ENCODE measurements at regions not wholly inside any gene's neighbourhood (a gene's known extent, or its start where the extent isn't known, plus 50 kb on each side); places are given as distances from the start of the nearest gene placed in this dataset.

DNA sequence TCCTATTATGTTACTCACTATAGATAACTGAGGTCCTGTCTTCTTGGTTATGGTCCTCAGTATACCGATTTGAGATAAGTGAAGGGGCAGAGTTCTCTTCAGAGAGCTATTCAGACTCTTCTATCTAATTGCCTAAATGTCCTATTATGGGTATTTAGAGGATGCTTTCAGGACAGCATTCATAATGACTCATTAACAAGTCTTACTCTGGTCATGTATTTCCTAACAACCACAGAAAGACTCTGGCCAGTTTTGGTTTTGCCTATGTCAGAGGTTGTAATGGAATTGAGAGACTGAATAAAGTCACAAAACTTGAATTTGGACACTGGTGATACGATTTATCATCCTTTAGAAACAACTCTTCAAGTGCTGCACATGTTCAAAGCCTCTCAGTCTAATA, 1233.0 kb downstream of the JRKL start:
- Mint-ChIP-seq H3K4me3 (no peak overlapping the region), H3K27ac (no peak overlapping the region), H3K9me3 (no peaks in the 10 kb centered on the region), H3K4me1 (no peaks in the 10 kb centered on the region), H3K36me3 (ENCODE audit: low read depth) (no peaks in the 10 kb centered on the region), H3K27me3 (ENCODE audit: insufficient read depth, low read depth, poor library complexity) (no peaks in the 10 kb centered on the region)
- ATAC-seq (no peak), DNase-seq (ENCODE audit: low spot score) (no peak)
- Histone ChIP-seq H3K27ac (ENCODE audit: low read depth) (no peak overlapping the region), H3K27me3 (ENCODE audit: insufficient read depth) (no peaks in the 10 kb centered on the region), H3K4me1 (ENCODE audit: insufficient read depth) (no peaks in the 10 kb centered on the region), H3F3A (replicated peaks; ENCODE audit: low read depth) (no peaks in the 10 kb centered on the region), H4K20me1 (replicated peaks; ENCODE audit: insufficient read depth) (no peaks in the 10 kb centered on the region), H3K9me2 (ENCODE audit: insufficient read depth) (peaks cover 4% of the 10 kb centered on the region; the same call in 1 of the 2 replicates), H3K4me3 (no peak overlapping the region), H3K4me2 (no peak overlapping the region), H3K36me3 (ENCODE audit: insufficient read depth) (no peaks in the 10 kb centered on the region), H2AFZ (no peak overlapping the region), H3K79me2 (replicated peaks; ENCODE audit: insufficient read depth) (no peaks in the 10 kb centered on the region)
- TF ChIP-seq, protein P1, sequence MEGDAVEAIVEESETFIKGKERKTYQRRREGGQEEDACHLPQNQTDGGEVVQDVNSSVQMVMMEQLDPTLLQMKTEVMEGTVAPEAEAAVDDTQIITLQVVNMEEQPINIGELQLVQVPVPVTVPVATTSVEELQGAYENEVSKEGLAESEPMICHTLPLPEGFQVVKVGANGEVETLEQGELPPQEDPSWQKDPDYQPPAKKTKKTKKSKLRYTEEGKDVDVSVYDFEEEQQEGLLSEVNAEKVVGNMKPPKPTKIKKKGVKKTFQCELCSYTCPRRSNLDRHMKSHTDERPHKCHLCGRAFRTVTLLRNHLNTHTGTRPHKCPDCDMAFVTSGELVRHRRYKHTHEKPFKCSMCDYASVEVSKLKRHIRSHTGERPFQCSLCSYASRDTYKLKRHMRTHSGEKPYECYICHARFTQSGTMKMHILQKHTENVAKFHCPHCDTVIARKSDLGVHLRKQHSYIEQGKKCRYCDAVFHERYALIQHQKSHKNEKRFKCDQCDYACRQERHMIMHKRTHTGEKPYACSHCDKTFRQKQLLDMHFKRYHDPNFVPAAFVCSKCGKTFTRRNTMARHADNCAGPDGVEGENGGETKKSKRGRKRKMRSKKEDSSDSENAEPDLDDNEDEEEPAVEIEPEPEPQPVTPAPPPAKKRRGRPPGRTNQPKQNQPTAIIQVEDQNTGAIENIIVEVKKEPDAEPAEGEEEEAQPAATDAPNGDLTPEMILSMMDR (conservative IDR thresholded peaks at IDR 0.05; ENCODE audit: low read depth in 2 of 2), result no peak
- TF ChIP-seq, protein P2, sequence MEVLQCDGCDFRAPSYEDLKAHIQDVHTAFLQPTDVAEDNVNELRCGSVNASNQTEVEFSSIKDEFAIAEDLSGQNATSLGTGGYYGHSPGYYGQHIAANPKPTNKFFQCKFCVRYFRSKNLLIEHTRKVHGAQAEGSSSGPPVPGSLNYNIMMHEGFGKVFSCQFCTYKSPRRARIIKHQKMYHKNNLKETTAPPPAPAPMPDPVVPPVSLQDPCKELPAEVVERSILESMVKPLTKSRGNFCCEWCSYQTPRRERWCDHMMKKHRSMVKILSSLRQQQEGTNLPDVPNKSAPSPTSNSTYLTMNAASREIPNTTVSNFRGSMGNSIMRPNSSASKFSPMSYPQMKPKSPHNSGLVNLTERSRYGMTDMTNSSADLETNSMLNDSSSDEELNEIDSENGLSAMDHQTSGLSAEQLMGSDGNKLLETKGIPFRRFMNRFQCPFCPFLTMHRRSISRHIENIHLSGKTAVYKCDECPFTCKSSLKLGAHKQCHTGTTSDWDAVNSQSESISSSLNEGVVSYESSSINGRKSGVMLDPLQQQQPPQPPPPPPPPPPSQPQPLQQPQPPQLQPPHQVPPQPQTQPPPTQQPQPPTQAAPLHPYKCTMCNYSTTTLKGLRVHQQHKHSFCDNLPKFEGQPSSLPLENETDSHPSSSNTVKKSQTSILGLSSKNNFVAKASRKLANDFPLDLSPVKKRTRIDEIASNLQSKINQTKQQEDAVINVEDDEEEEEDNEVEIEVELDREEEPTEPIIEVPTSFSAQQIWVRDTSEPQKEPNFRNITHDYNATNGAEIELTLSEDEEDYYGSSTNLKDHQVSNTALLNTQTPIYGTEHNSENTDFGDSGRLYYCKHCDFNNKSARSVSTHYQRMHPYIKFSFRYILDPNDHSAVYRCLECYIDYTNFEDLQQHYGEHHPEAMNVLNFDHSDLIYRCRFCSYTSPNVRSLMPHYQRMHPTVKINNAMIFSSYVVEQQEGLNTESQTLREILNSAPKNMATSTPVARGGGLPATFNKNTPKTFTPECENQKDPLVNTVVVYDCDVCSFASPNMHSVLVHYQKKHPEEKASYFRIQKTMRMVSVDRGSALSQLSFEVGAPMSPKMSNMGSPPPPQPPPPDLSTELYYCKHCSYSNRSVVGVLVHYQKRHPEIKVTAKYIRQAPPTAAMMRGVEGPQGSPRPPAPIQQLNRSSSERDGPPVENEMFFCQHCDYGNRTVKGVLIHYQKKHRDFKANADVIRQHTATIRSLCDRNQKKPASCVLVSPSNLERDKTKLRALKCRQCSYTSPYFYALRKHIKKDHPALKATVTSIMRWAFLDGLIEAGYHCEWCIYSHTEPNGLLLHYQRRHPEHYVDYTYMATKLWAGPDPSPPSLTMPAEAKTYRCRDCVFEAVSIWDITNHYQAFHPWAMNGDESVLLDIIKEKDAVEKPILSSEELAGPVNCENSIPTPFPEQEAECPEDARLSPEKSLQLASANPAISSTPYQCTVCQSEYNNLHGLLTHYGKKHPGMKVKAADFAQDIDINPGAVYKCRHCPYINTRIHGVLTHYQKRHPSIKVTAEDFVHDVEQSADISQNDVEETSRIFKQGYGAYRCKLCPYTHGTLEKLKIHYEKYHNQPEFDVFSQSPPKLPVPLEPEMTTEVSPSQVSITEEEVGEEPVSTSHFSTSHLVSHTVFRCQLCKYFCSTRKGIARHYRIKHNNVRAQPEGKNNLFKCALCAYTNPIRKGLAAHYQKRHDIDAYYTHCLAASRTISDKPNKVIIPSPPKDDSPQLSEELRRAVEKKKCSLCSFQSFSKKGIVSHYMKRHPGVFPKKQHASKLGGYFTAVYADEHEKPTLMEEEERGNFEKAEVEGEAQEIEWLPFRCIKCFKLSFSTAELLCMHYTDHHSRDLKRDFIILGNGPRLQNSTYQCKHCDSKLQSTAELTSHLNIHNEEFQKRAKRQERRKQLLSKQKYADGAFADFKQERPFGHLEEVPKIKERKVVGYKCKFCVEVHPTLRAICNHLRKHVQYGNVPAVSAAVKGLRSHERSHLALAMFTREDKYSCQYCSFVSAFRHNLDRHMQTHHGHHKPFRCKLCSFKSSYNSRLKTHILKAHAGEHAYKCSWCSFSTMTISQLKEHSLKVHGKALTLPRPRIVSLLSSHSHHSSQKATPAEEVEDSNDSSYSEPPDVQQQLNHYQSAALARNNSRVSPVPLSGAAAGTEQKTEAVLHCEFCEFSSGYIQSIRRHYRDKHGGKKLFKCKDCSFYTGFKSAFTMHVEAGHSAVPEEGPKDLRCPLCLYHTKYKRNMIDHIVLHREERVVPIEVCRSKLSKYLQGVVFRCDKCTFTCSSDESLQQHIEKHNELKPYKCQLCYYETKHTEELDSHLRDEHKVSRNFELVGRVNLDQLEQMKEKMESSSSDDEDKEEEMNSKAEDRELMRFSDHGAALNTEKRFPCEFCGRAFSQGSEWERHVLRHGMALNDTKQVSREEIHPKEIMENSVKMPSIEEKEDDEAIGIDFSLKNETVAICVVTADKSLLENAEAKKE (CRISPR knock-in tag; IDR thresholded peaks at IDR 0.05), result no peak
- TF ChIP-seq ETS1 (IDR thresholded peaks at IDR 0.05), result no peak

Data from GM23338 (cell line).